RWPE1 (cell line): ENCODE measurements at regions not wholly inside any gene's neighbourhood (a gene's known extent, or its start where the extent isn't known, plus 50 kb on each side); places are given as distances from the start of the nearest gene placed in this dataset.

Experiments used
- CTCF ChIA-PET: fragments of 350-600 bp; sonication (Branson Sonifier 250); formaldehyde crosslinking; extraction: SDS; loops from one replicate; lab custom pipeline; 2021; lab: Yijun Ruan, JAX
- POLR2A ChIA-PET: fragments of 400-600 bp; formaldehyde crosslinking; extraction: SDS; loops from one replicate; lab custom pipeline; 2020; ENCODE audit warnings: antibody characterized with exemption; ENCODE audit not compliant: low non-redundant PET; lab: Yijun Ruan, JAX
- DNase-seq: peaks from one replicate; pipeline ENCODE4 v3.0.0; 2012; ENCODE audit warnings: low spot score
- H3K27ac ChIP-seq: fragments of 450-650 bp; 2 replicates; pipeline ENCODE4 v1.5.1; 2017
- CTCF ChIP-seq: fragments of 450-650 bp; conservative IDR thresholded peaks from 2 replicates; pipeline ENCODE4 v1.5.1; 2017; ENCODE audit warnings: low read depth, mild to moderate bottlenecking

- CTCF ChIA-PET: interaction anchor here (0.7 kb wide), 1 partner anchor 360 kb away, joined by 3 read pairs; no protein-coding TSS in a partner anchor
- no peak overlapping the region for H3K27ac ChIP-seq
- POLR2A ChIA-PET: no interaction called here
- no peak for TF ChIP-seq CTCF
- no peak for DNase-seq
Measured at GRCh38 chr6:163926642-163927041, 512.1 kb downstream of the QKI start.

- POLR2A ChIA-PET: no interaction called here
- no peak overlapping the region for H3K27ac ChIP-seq
- CTCF ChIA-PET: no interaction called here
- no peak for DNase-seq
- TF ChIP-seq CTCF: no peak
Measured at GRCh38 chr6:163925839-163926238, 511.3 kb downstream of the QKI start.

- ChIA-PET CTCF (no interaction called here), POLR2A (no interaction called here)
- H3K27ac ChIP-seq: no peak overlapping the region
- no peak for TF ChIP-seq CTCF
- DNase-seq: no peak
Measured at GRCh38 chr6:163923658-163924411, 509.3 kb downstream of the QKI start.

GRCh38 chr6:163922562-163922961, 508.0 kb downstream of the QKI start:
- no peak overlapping the region for H3K27ac ChIP-seq
- CTCF ChIA-PET: no interaction called here

GRCh38 chr6:163919652-163920051, 505.1 kb downstream of the QKI start:
- TF ChIP-seq CTCF: no peak
- H3K27ac ChIP-seq: no peak overlapping the region
- POLR2A ChIA-PET: no interaction called here
- DNase-seq: no peak
- CTCF ChIA-PET: no interaction called here

More at GRCh38 chr6:163922562-163922961, 508.0 kb downstream of the QKI start:
- TF ChIP-seq CTCF: no peak
- no peak for DNase-seq
- POLR2A ChIA-PET: no interaction called here

GRCh38 chr6:163916315-163917081, 502.0 kb downstream of the QKI start:
- CTCF ChIA-PET: no interaction called here
- POLR2A ChIA-PET: no interaction called here
- no peak overlapping the region for H3K27ac ChIP-seq
- no peak for TF ChIP-seq CTCF
- no peak for DNase-seq
